Astrocyte (in vitro differentiated cells and primary cell): ENCODE measurements at regions not wholly inside any gene's neighbourhood (a gene's known extent, or its start where the extent isn't known, plus 50 kb on each side); places are given as distances from the start of the nearest gene placed in this dataset.

Source experiments
- DNase-seq: peaks from one replicate; pipeline ENCODE4 v3.0.0-alpha.2; 2010; ENCODE audit warnings: low read depth
- FAIRE-seq: peaks from 2 replicates; lab custom pipeline; 2011; peaks lifted over from hg19 to GRCh38; lab: Jason Lieb, UNC
- H2AFZ ChIP-seq: 2 replicates; pipeline ENCODE4 v1.6.0; 2012; ENCODE audit warnings: low read depth, low read length, inconsistent platforms
- H3K27ac ChIP-seq: 2 replicates; pipeline ENCODE4 v1.5.1; 2011; ENCODE audit warnings: low read depth, low read length, inconsistent platforms
- H3K27me3 ChIP-seq: 2 replicates; pipeline ENCODE4 v1.6.0; 2011; ENCODE audit warnings: low read length, inconsistent platforms; ENCODE audit not compliant: insufficient read depth
- H3K36me3 ChIP-seq: 2 replicates; pipeline ENCODE4 v1.5.1; 2011; ENCODE audit warnings: low read length, inconsistent platforms; ENCODE audit not compliant: insufficient read depth
- H3K4me1 ChIP-seq: 2 replicates; pipeline ENCODE4 v1.5.1; 2011; ENCODE audit warnings: low read length, inconsistent platforms; ENCODE audit not compliant: insufficient read depth
- H3K4me2 ChIP-seq: 2 replicates; pipeline ENCODE4 v1.6.0; 2012; ENCODE audit warnings: low read length, inconsistent platforms
- H3K4me3 ChIP-seq: 2 replicates; pipeline ENCODE4 v1.5.1; 2011; ENCODE audit warnings: low read depth, mild to moderate bottlenecking, low read length, inconsistent platforms; ENCODE audit not compliant: insufficient read depth
- H3K79me2 ChIP-seq: 2 replicates; pipeline ENCODE4 v1.6.0; 2012; ENCODE audit warnings: mild to moderate bottlenecking, low read length, inconsistent platforms; ENCODE audit not compliant: insufficient read depth
- H3K9ac ChIP-seq: 2 replicates; pipeline ENCODE4 v1.6.0; 2012; ENCODE audit warnings: mild to moderate bottlenecking, low read length, inconsistent platforms
- H3K9me3 ChIP-seq: 2 replicates; pipeline ENCODE4 v1.5.1; 2012; ENCODE audit warnings: low read depth, mild to moderate bottlenecking, low read length, inconsistent platforms; ENCODE audit not compliant: insufficient read depth
- H4K20me1 ChIP-seq: 2 replicates; pipeline ENCODE4 v1.6.0; 2012; ENCODE audit warnings: low read length, inconsistent platforms; ENCODE audit not compliant: insufficient read depth
- H3K27ac Mint-ChIP-seq: one replicate; pipeline ENCODE4 v1.8.0; 2021; ENCODE audit warnings: mild to moderate bottlenecking, mixed read lengths; ENCODE audit not compliant: unreplicated experiment
- H3K27me3 Mint-ChIP-seq: one replicate; pipeline ENCODE4 v1.8.0; 2021; ENCODE audit warnings: low read depth, mixed read lengths; ENCODE audit not compliant: unreplicated experiment
- H3K36me3 Mint-ChIP-seq: one replicate; pipeline ENCODE4 v1.8.0; 2021; ENCODE audit warnings: low read depth, mixed read lengths; ENCODE audit not compliant: unreplicated experiment
- H3K4me1 Mint-ChIP-seq: one replicate; pipeline ENCODE4 v1.8.0; 2021; ENCODE audit warnings: low read depth, mixed read lengths; ENCODE audit not compliant: unreplicated experiment
- H3K4me3 Mint-ChIP-seq: one replicate; pipeline ENCODE4 v1.8.0; 2021; ENCODE audit warnings: mild to moderate bottlenecking, moderate library complexity, mixed read lengths; ENCODE audit not compliant: unreplicated experiment
- H3K9me3 Mint-ChIP-seq: one replicate; pipeline ENCODE4 v1.8.0; 2021; ENCODE audit warnings: mild to moderate bottlenecking, mixed read lengths; ENCODE audit not compliant: unreplicated experiment
- CTCF ChIP-seq: IDR thresholded peaks from 2 replicates; pipeline ENCODE4 v1.5.1; 2011; ENCODE audit warnings: low read depth, mild to moderate bottlenecking, inconsistent platforms, low read length, moderate library complexity; ENCODE audit not compliant: insufficient read depth
- EZH2 ChIP-seq: IDR thresholded peaks from 2 replicates; pipeline ENCODE4 v1.6.1; 2012; ENCODE audit warnings: mild to moderate bottlenecking, low read length, inconsistent platforms; ENCODE audit not compliant: insufficient read depth

GRCh38 chrX:79704325-79704724 lies 310.2 kb upstream of the TBX22 start:
- no peak overlapping the region for H3K27ac Mint-ChIP-seq
- Histone ChIP-seq H3K4me1 (no peaks in the 10 kb centered on the region), H4K20me1 (no peaks in the 10 kb centered on the region), H3K27me3 (no peaks in the 10 kb centered on the region), H3K27ac (no peak overlapping the region), H3K4me2 (no peak overlapping the region), H3K4me3 (no peak overlapping the region), H2AFZ (no peak overlapping the region), H3K36me3 (no peaks in the 10 kb centered on the region), H3K9me3 (no peaks in the 10 kb centered on the region), H3K9ac (no peak overlapping the region), H3K79me2 (no peaks in the 10 kb centered on the region)
- H3K9me3 Mint-ChIP-seq, result no peaks in the 10 kb centered on the region
- no peaks in the 10 kb centered on the region for H3K4me1 Mint-ChIP-seq
- H3K27me3 Mint-ChIP-seq, result no peaks in the 10 kb centered on the region
- FAIRE-seq (no peak), DNase-seq (no peak)
- no peak for TF ChIP-seq EZH2
- no peak for TF ChIP-seq CTCF
- H3K4me3 Mint-ChIP-seq, result no peak overlapping the region
- H3K36me3 Mint-ChIP-seq, result no peaks in the 10 kb centered on the region

- no peak overlapping the region for H3K27ac Mint-ChIP-seq
- H3K79me2 ChIP-seq, result no peaks in the 10 kb centered on the region
- no peaks in the 10 kb centered on the region for H3K27me3 Mint-ChIP-seq
- no peak overlapping the region for H3K4me3 ChIP-seq
- no peaks in the 10 kb centered on the region for H3K9me3 ChIP-seq
- no peaks in the 10 kb centered on the region for H4K20me1 ChIP-seq
- H3K9ac ChIP-seq, result no peak overlapping the region
- H2AFZ ChIP-seq, result no peak overlapping the region
- no peaks in the 10 kb centered on the region for H3K36me3 Mint-ChIP-seq
- FAIRE-seq (no peak), DNase-seq (no peak)
- H3K4me1 ChIP-seq, result no peaks in the 10 kb centered on the region
- H3K9me3 Mint-ChIP-seq, result no peaks in the 10 kb centered on the region
- H3K36me3 ChIP-seq, result no peaks in the 10 kb centered on the region
- no peak overlapping the region for H3K4me3 Mint-ChIP-seq
- TF ChIP-seq CTCF (no peak), EZH2 (no peak)
- H3K4me2 ChIP-seq, result no peak overlapping the region
- H3K27ac ChIP-seq, result no peak overlapping the region
- H3K27me3 ChIP-seq, result no peaks in the 10 kb centered on the region
- H3K4me1 Mint-ChIP-seq, result no peaks in the 10 kb centered on the region
Measured at GRCh38 chrX:79708581-79708980, 306.0 kb upstream of the TBX22 start.

GRCh38 chrX:79715448-79715847 lies 299.1 kb upstream of the TBX22 start:
- Histone ChIP-seq H3K27ac (no peak overlapping the region), H4K20me1 (no peaks in the 10 kb centered on the region), H3K4me2 (no peak overlapping the region), H3K79me2 (no peaks in the 10 kb centered on the region), H2AFZ (no peak overlapping the region), H3K36me3 (no peaks in the 10 kb centered on the region), H3K27me3 (no peaks in the 10 kb centered on the region), H3K9ac (no peak overlapping the region), H3K9me3 (no peaks in the 10 kb centered on the region), H3K4me3 (no peak overlapping the region), H3K4me1 (no peaks in the 10 kb centered on the region)
- DNase-seq (no peak), FAIRE-seq (no peak)
- Mint-ChIP-seq H3K27ac (no peak overlapping the region), H3K9me3 (no peaks in the 10 kb centered on the region), H3K4me1 (no peaks in the 10 kb centered on the region), H3K27me3 (no peaks in the 10 kb centered on the region), H3K36me3 (no peaks in the 10 kb centered on the region), H3K4me3 (no peak overlapping the region)
- no peak for TF ChIP-seq EZH2
- TF ChIP-seq CTCF, result no peak
